HG03520 (cell line): ENCODE measurements at regions not wholly inside any gene's neighbourhood (a gene's known extent, or its start where the extent isn't known, plus 50 kb on each side); places are given as distances from the start of the nearest gene placed in this dataset.

Source experiments
- ATAC-seq: cut with Tn5 transposase; IDR thresholded peaks from one replicate; pipeline ENCODE4 v1.9.1; 2021; ENCODE audit warnings: mild to moderate bottlenecking, moderate library complexity; ENCODE audit not compliant: unreplicated experiment

DNA sequence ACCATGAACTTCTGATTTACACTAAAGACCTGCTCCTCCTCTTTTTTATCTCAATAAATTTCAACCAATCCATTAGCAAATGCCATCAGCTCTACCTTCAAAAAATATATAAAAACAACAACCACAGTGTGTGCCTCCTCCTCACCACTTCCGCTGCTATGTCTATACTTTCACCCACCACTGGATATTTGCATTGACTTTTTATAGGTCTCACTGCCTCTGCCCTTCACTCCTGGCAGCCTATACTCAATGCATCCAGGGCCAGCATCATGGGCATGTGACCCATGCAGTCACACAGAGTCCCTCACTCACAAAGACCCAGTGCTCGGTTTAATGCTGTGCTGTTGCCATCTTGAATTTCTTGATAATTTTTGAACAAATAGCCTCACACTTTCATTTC lies 53.5 kb upstream of the CCDC54 start:
- peak; percentile 79 for ATAC-seq

DNA sequence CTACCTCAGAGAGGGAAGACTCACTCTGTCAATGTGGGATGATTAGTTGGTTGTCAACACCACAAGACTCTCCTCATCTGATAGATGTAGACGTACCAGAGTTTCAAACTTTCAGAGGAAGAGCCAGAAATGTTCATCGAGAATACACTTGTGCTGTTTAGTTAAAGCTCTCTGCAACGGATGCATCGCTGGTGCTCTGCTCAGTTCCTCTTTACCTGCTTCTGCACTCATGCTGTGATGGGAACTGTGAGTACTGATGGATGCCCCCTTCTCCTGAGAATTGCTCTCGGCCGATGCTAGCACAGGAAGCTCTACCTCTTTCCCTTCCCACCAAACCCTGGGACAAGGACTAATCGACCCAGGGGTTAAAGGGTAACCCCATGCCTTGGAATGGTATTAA lies 51.8 kb upstream of the CCDC54 start:
- no peak for ATAC-seq
